ENCODE measurements at regions not wholly inside any gene's neighbourhood (a gene's known extent, or its start where the extent isn't known, plus 50 kb on each side); places are given as distances from the start of the nearest gene placed in this dataset.

- intact Hi-C loops (cut with DNase I, micrococcal nuclease): no loop called here
- ChIA-PET POLR2A (no interaction called here), CTCF (interaction anchor here (0.7 to 2.4 kb wide), 3 partner anchors 12 to 41 kb away, joined by 3 to 9 read pairs (median 4); no protein-coding TSS in a partner anchor)
- H3K27ac Mint-ChIP-seq: no peak overlapping the region
- DNase-seq (no peak), ATAC-seq (no peak)
- no peak overlapping the region for H3K4me3 Mint-ChIP-seq
- peaks cover 12% of the 10 kb centered on the region for H3K9me3 Mint-ChIP-seq (ENCODE audit: low read depth)
- no peaks in the 10 kb centered on the region for H3K36me3 Mint-ChIP-seq (ENCODE audit: low read depth)
- no peaks in the 10 kb centered on the region for H3K4me1 Mint-ChIP-seq
- no peaks in the 10 kb centered on the region for H3K27me3 Mint-ChIP-seq
Measured at GRCh38 chr4:89382439-89382838, 74.8 kb upstream of the GPRIN3 start.

DNA sequence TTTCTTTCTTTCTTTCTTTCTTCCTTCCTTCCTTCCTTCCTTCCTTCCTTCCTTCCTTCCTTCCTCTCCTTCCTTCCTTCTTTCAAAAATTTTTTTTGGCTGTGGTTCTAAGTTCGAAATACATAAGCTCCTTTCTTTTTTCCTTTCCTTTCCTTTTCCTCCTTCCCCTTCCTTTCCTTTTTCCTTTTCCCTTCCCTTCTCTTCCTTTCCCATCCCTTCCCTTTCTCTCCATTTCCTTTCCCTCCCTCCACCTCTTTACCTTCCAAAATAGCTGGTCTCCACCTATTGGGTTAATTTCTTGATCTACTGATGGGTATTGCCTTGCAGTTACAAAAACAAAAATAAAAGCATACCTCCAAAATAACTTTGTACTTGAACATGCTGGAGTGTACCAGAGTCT is 73.4 kb upstream of the GPRIN3 start:
- ATAC-seq (no peak), DNase-seq (no peak)
- Mint-ChIP-seq H3K9me3 (ENCODE audit: low read depth) (peaks cover 12% of the 10 kb centered on the region), H3K27ac (no peak overlapping the region), H3K36me3 (ENCODE audit: low read depth) (no peaks in the 10 kb centered on the region), H3K4me1 (no peaks in the 10 kb centered on the region), H3K27me3 (no peaks in the 10 kb centered on the region), H3K4me3 (no peak overlapping the region)
- intact Hi-C loops (cut with DNase I, micrococcal nuclease): no loop called here
- CTCF ChIA-PET: interaction anchor here (0.6 to 2.4 kb wide), 4 partner anchors 10 to 155 kb away, joined by 3 to 11 read pairs (median 6); no protein-coding TSS in a partner anchor
- POLR2A ChIA-PET: no interaction called here

DNA sequence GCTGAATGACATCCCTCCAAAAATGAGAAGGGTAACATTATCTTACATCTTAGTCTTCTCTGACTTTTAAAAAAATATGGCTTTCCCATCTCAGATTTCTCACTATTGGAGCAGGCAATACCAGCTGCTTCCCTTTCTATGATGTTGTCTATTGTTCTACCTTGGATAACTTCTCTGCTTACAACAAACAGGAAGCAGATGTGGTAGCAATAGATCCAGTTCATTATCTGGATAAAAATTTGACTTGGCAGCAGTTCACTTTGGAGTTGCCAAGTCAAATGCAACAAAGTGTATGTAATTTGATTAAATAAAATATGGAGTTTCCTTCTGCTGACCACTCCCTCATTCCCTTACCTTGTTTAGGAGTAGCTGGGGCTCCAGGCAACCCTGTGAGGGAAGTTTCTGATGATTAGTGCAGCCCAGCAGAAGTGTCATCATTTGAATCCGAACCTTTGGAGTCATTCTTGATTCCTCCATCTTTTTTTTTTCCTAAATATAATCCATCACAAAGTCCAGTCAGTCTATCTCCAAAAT is 72.0 kb upstream of the GPRIN3 start:
- Mint-ChIP-seq H3K9me3 (ENCODE audit: low read depth) (peaks cover 12% of the 10 kb centered on the region), H3K36me3 (ENCODE audit: low read depth) (no peaks in the 10 kb centered on the region), H3K4me1 (no peaks in the 10 kb centered on the region), H3K27me3 (no peaks in the 10 kb centered on the region), H3K27ac (no peak overlapping the region), H3K4me3 (no peak overlapping the region)
- intact Hi-C loops (cut with DNase I, micrococcal nuclease): no loop called here
- ChIA-PET POLR2A (no interaction called here), CTCF (interaction anchor here (0.6 to 2.4 kb wide), 2 partner anchors 18 to 303 kb away, joined by 3 to 11 read pairs; no protein-coding TSS in a partner anchor)
- no peak for ATAC-seq
- no peak for DNase-seq

DNA sequence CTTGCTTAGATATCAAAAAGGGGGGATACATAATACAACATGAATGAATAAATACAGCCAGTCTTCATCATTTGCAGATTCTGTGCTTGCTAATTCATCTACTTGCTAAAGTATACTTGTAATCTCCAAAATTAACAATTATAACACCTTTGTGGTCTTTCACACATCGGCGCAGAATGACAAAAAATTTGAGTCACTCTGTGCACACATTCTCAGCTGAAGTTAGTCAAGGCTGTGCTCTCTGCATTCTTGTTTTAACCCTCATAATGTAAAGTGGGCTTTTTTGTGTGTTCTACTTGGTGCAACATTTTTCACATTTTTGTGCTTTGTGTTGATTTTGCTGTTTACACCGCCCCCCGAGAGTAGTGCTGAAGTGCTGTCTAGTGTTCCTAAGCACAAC is 65.8 kb upstream of the GPRIN3 start:
- CTCF ChIA-PET: no interaction called here
- Mint-ChIP-seq H3K36me3 (ENCODE audit: low read depth) (no peaks in the 10 kb centered on the region), H3K4me1 (no peaks in the 10 kb centered on the region), H3K27me3 (peaks cover 2% of the 10 kb centered on the region), H3K27ac (no peak overlapping the region), H3K4me3 (no peak overlapping the region), H3K9me3 (ENCODE audit: low read depth) (peaks cover 5% of the 10 kb centered on the region)
- DNase-seq (no peak), ATAC-seq (peak; percentile 42)
- intact Hi-C loops (cut with DNase I, micrococcal nuclease): no loop called here
- POLR2A ChIA-PET: no interaction called here

GRCh38 chr4:89371614-89372013 is 64.0 kb upstream of the GPRIN3 start:
- H3K4me3 Mint-ChIP-seq: no peak overlapping the region
- intact Hi-C loops (cut with DNase I, micrococcal nuclease): no loop called here
- DNase-seq: no peak
- peaks cover 2% of the 10 kb centered on the region for H3K27me3 Mint-ChIP-seq
- ChIA-PET POLR2A (no interaction called here), CTCF (interaction anchor here (2.8 kb wide), 1 partner anchor 10 kb away, joined by 9 read pairs; no protein-coding TSS in a partner anchor)
- H3K4me1 Mint-ChIP-seq: peaks cover 8% of the 10 kb centered on the region
- H3K27ac Mint-ChIP-seq: no peak overlapping the region
- H3K9me3 Mint-ChIP-seq (ENCODE audit: low read depth): peaks cover 5% of the 10 kb centered on the region
- H3K36me3 Mint-ChIP-seq (ENCODE audit: low read depth): no peaks in the 10 kb centered on the region
- ATAC-seq: no peak

- Mint-ChIP-seq H3K27ac (no peak overlapping the region), H3K36me3 (ENCODE audit: low read depth) (no peaks in the 10 kb centered on the region), H3K9me3 (ENCODE audit: low read depth) (peaks cover 6% of the 10 kb centered on the region), H3K4me1 (peaks cover 16% of the 10 kb centered on the region), H3K4me3 (no peak overlapping the region), H3K27me3 (peaks cover 2% of the 10 kb centered on the region)
- intact Hi-C loops (cut with DNase I, micrococcal nuclease): no loop called here
- CTCF ChIA-PET: interaction anchor here (2.8 kb wide), 1 partner anchor 12 kb away, joined by 9 read pairs; no protein-coding TSS in a partner anchor
- DNase-seq: no peak
- POLR2A ChIA-PET: no interaction called here
- no peak for ATAC-seq
Measured at GRCh38 chr4:89369581-89369980, 62.0 kb upstream of the GPRIN3 start.

DNA sequence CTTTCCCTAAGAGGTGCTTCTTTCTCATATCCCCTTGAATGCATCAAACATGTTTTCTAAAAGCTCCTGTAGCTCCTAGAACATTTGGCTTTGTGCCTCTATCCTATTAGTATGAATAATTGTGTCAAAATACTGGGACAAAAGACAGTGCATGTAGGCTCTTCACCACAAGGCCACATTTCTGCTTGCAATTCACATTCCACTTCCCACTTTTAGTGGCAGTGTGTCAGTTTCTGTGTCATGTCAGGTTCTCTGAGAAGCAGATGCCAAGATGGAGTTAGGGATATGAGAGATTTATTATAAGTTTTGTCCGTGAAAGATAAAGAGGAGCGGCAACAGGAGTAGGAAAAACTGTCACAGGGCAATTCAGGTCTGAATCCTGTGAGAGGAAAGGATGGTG is 61.3 kb upstream of the GPRIN3 start:
- intact Hi-C loops (cut with DNase I, micrococcal nuclease): no loop called here
- no peak for DNase-seq
- no peak overlapping the region for H3K4me3 Mint-ChIP-seq
- POLR2A ChIA-PET: no interaction called here
- CTCF ChIA-PET: no interaction called here
- no peak for ATAC-seq
- no peaks in the 10 kb centered on the region for H3K36me3 Mint-ChIP-seq (ENCODE audit: low read depth)
- peaks cover 6% of the 10 kb centered on the region for H3K9me3 Mint-ChIP-seq (ENCODE audit: low read depth)
- peaks cover 16% of the 10 kb centered on the region for H3K4me1 Mint-ChIP-seq
- no peak overlapping the region for H3K27ac Mint-ChIP-seq
- H3K27me3 Mint-ChIP-seq: peaks cover 2% of the 10 kb centered on the region

DNA sequence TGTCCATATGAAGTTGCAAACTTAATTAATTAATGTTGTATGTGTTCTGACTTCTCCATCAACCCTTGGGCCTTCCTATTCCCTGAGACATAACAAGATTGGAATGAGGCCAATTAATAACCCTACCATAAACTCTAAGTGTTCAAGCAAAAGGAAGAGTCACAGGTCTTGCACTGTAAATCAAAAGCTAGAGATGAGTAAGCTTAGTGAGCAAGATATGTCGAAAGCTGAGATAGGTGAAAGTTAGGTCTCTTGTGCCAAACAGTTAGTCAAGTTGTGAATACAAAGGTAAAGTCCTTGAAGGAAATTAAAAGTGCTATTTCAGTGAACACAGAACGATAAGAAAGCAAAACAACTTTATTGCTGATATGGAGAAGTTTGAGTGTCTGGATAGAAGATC is 58.2 kb upstream of the GPRIN3 start:
- Mint-ChIP-seq H3K4me1 (peaks cover 16% of the 10 kb centered on the region), H3K36me3 (ENCODE audit: low read depth) (no peaks in the 10 kb centered on the region), H3K4me3 (no peak overlapping the region), H3K27me3 (no peaks in the 10 kb centered on the region), H3K9me3 (ENCODE audit: low read depth) (peaks cover 6% of the 10 kb centered on the region), H3K27ac (no peak overlapping the region)
- peak; percentile 96 for ATAC-seq
- CTCF ChIA-PET: interaction anchor here (0.6 to 1.6 kb wide), 4 partner anchors 12 to 386 kb away, joined by 3 read pairs; no protein-coding TSS in a partner anchor
- no peak for DNase-seq
- POLR2A ChIA-PET: no interaction called here
- intact Hi-C loops (cut with DNase I, micrococcal nuclease): no loop called here

DNA sequence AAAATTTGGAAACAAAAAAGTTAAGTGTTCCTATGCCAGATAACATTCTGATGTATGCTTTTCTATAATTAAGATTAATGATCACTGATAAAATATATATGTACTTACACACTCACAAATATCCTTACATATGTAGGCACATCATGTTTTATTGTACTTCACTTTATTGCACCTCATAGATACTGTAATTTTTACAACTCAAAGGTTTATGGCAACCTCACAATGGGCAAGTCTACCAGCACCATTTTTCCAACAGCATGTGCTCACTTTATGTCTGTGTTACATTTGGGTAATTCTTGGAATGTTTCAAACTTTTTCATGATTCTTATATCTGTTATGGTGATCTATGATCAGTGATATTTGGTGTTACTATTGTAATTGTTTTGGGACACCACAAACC is 57.8 kb upstream of the GPRIN3 start:
- H3K4me1 Mint-ChIP-seq: peaks cover 16% of the 10 kb centered on the region
- H3K4me3 Mint-ChIP-seq: no peak overlapping the region
- peaks cover 6% of the 10 kb centered on the region for H3K9me3 Mint-ChIP-seq (ENCODE audit: low read depth)
- ChIA-PET POLR2A (no interaction called here), CTCF (interaction anchor here (1.0 kb wide), 1 partner anchor 31 kb away, joined by 3 read pairs; no protein-coding TSS in a partner anchor)
- DNase-seq (no peak), ATAC-seq (no peak)
- no peak overlapping the region for H3K27ac Mint-ChIP-seq
- intact Hi-C loops (cut with DNase I, micrococcal nuclease): no loop called here
- H3K27me3 Mint-ChIP-seq: no peaks in the 10 kb centered on the region
- H3K36me3 Mint-ChIP-seq (ENCODE audit: low read depth): no peaks in the 10 kb centered on the region

DNA sequence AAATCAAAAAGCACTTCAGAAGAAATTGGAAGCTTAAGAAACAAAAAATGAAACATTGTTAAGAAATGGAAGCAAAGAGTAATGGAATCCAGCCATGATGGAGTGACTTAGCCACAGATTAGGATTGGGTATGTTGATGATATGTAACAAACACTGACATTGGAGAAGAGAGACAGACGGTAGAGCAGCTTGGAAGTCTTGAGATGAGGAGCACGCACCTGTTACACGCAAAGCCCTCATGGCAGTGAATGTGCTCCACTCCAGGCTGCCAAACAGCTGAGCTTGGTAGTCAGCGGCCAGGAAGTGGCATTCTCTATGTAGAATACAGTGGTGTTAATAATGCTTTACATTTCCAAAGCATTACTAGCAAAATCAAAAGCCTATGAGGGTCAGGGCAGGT is 56.9 kb upstream of the GPRIN3 start:
- no peak for ATAC-seq
- DNase-seq: no peak
- Mint-ChIP-seq H3K9me3 (ENCODE audit: low read depth) (peaks cover 6% of the 10 kb centered on the region), H3K36me3 (ENCODE audit: low read depth) (no peaks in the 10 kb centered on the region), H3K27ac (no peak overlapping the region), H3K27me3 (no peaks in the 10 kb centered on the region), H3K4me1 (peaks cover 16% of the 10 kb centered on the region), H3K4me3 (no peak overlapping the region)
- intact Hi-C loops (cut with DNase I, micrococcal nuclease): no loop called here
- ChIA-PET CTCF (no interaction called here), POLR2A (no interaction called here)

GRCh38 chr4:89363786-89364185 is 56.2 kb upstream of the GPRIN3 start:
- Mint-ChIP-seq H3K27me3 (no peaks in the 10 kb centered on the region), H3K4me3 (no peak overlapping the region), H3K4me1 (peaks cover 16% of the 10 kb centered on the region), H3K27ac (no peak overlapping the region), H3K36me3 (ENCODE audit: low read depth) (no peaks in the 10 kb centered on the region), H3K9me3 (ENCODE audit: low read depth) (peaks cover 6% of the 10 kb centered on the region)
- intact Hi-C loops (cut with DNase I, micrococcal nuclease): no loop called here
- ATAC-seq (no peak), DNase-seq (peak; percentile 9)
- ChIA-PET POLR2A (no interaction called here), CTCF (no interaction called here)

DNA sequence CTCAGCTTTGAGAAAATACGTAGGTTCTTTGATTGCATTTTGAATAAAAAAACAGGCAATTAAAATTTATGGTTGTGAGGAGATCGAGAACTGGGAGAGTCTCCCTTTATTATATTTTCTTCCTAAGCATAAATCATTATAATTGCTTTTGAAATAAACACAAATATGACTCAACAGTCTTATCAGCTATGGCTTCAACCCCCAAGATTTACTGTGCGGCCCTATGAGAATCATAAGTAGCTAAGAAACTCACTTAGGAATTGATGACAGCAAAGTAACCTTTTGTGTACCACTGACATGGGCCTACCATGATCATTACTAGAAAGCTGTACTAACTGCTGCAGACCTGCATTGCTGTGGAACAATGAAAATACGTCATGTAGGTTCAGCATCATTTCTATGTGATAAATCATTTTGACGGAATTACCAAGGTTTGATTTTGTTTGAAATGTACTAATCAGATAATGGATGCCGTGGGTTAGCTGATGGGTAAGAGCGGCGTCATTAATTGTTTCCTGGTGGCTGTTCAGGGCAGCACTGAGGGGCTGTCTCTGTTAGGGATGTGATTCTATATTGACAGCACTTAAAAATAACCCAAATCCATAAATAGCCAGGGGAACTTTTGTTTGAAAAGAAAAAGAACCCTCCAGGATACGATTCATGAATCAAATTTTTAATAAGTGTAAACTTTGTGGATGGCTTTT is 51.5 kb upstream of the GPRIN3 start:
- ChIA-PET CTCF (interaction anchor here (0.8 to 1.2 kb wide), 3 partner anchors 8 to 104 kb away, joined by 3 to 6 read pairs (median 4); no protein-coding TSS in a partner anchor), POLR2A (no interaction called here)
- intact Hi-C loops (cut with DNase I, micrococcal nuclease): no loop called here
- Mint-ChIP-seq H3K4me1 (no peaks in the 10 kb centered on the region), H3K27me3 (no peaks in the 10 kb centered on the region), H3K36me3 (ENCODE audit: low read depth) (no peaks in the 10 kb centered on the region), H3K27ac (no peak overlapping the region), H3K9me3 (ENCODE audit: low read depth) (no peaks in the 10 kb centered on the region), H3K4me3 (no peak overlapping the region)
- DNase-seq (no peak), ATAC-seq (no peak)

All from activated CD4-positive, alpha-beta T cell treated with anti-CD3 and anti-CD28 coated beads for 36 hours (primary cell).